GM18505 (cell line): ENCODE measurements at regions not wholly inside any gene's neighbourhood (a gene's known extent, or its start where the extent isn't known, plus 50 kb on each side); places are given as distances from the start of the nearest gene placed in this dataset.
"Not testable (repeated sequence)": the region's sequence is repeated elsewhere in the genome, so short reads cannot be mapped to it uniquely, and the experiment has no call there.

Source experiments
- ATAC-seq: cut with Tn5 transposase; IDR thresholded peaks from one replicate; pipeline ENCODE4 v1.9.1; 2021; ENCODE audit not compliant: unreplicated experiment
- POLR2A ChIP-seq: IDR thresholded peaks from 4 replicates; pipeline ENCODE4 v1.6.1; 2011; ENCODE audit warnings: borderline replicate concordance; ENCODE audit not compliant: insufficient read depth, insufficient read length; ENCODE audit errors: extremely low read depth

- ATAC-seq = not testable (repeated sequence)
These were observed 51.7 kb upstream of the PAXBP1 start for GRCh38 chr21:32823296-32823695.

GRCh38 chr21:32824950-32825349, 53.4 kb upstream of the PAXBP1 start:
- TF ChIP-seq POLR2A = no peak
- ATAC-seq = no peak

- ATAC-seq = no peak
- TF ChIP-seq POLR2A = no peak
These were observed 55.0 kb upstream of the PAXBP1 start for GRCh38 chr21:32826329-32827167.

- no peak for TF ChIP-seq POLR2A
- no peak for ATAC-seq
These were observed 57.4 kb upstream of the PAXBP1 start for GRCh38 chr21:32828908-32829307.

- ATAC-seq = no peak
- no peak for TF ChIP-seq POLR2A
These were observed 57.9 kb upstream of the PAXBP1 start for GRCh38 chr21:32829504-32829903.

- ATAC-seq = not testable (repeated sequence)
These were observed 60.2 kb upstream of the PAXBP1 start for GRCh38 chr21:32831779-32832178.

- TF ChIP-seq POLR2A = no peak
- ATAC-seq = no peak
These were observed 62.8 kb upstream of the PAXBP1 start for GRCh38 chr21:32834211-32834915.

- TF ChIP-seq POLR2A = no peak
- no peak for ATAC-seq
These were observed 63.3 kb upstream of the PAXBP1 start for GRCh38 chr21:32834916-32835235.

GRCh38 chr21:32842146-32842545, 70.6 kb upstream of the PAXBP1 start:
- no peak for TF ChIP-seq POLR2A
- no peak for ATAC-seq

GRCh38 chr21:32843561-32843960, 72.0 kb upstream of the PAXBP1 start:
- no peak for TF ChIP-seq POLR2A
- ATAC-seq = no peak

- TF ChIP-seq POLR2A = no peak
- no peak for ATAC-seq
These were observed 72.5 kb upstream of the PAXBP1 start for GRCh38 chr21:32844076-32844475.

GRCh38 chr21:32844653-32845436, 73.3 kb upstream of the PAXBP1 start:
- no peak for ATAC-seq
- no peak for TF ChIP-seq POLR2A

- TF ChIP-seq POLR2A = no peak
- no peak for ATAC-seq
These were observed 87.1 kb upstream of the PAXBP1 start for GRCh38 chr21:32858628-32859027.

GRCh38 chr21:32860399-32860798, 88.8 kb upstream of the PAXBP1 start:
- TF ChIP-seq POLR2A = no peak
- no peak for ATAC-seq
